HL-60 (cell line): ENCODE measurements at regions not wholly inside any gene's neighbourhood (a gene's known extent, or its start where the extent isn't known, plus 50 kb on each side); places are given as distances from the start of the nearest gene placed in this dataset.

ENCODE experiments used
- POLR2AphosphoS5 ChIP-seq: IDR thresholded peaks from 2 replicates; pipeline ENCODE4 v1.6.1; 2012; ENCODE audit warnings: low read depth
- TF ChIP-seq, protein P1 (sequence below): IDR thresholded peaks from one replicate; pipeline ENCODE4 v1.5.1; 2011; ENCODE audit warnings: low read length, control low read depth, inconsistent platforms; ENCODE audit not compliant: insufficient read depth

- TF ChIP-seq, protein P1, sequence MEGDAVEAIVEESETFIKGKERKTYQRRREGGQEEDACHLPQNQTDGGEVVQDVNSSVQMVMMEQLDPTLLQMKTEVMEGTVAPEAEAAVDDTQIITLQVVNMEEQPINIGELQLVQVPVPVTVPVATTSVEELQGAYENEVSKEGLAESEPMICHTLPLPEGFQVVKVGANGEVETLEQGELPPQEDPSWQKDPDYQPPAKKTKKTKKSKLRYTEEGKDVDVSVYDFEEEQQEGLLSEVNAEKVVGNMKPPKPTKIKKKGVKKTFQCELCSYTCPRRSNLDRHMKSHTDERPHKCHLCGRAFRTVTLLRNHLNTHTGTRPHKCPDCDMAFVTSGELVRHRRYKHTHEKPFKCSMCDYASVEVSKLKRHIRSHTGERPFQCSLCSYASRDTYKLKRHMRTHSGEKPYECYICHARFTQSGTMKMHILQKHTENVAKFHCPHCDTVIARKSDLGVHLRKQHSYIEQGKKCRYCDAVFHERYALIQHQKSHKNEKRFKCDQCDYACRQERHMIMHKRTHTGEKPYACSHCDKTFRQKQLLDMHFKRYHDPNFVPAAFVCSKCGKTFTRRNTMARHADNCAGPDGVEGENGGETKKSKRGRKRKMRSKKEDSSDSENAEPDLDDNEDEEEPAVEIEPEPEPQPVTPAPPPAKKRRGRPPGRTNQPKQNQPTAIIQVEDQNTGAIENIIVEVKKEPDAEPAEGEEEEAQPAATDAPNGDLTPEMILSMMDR: no peak
- TF ChIP-seq POLR2AphosphoS5: no peak
Observed at GRCh38 chr11:69999721-70000120, 78.4 kb upstream of the ANO1 start.
